GM23248 (cell line): ENCODE measurements at regions not wholly inside any gene's neighbourhood (a gene's known extent, or its start where the extent isn't known, plus 50 kb on each side); places are given as distances from the start of the nearest gene placed in this dataset.

ENCODE experiments used
- DNase-seq: peaks from one replicate; pipeline ENCODE4 v3.0.0-alpha.2; 2015
- H2AFZ ChIP-seq: fragments of 200-600 bp; sonication (generic); 2 replicates; pipeline ENCODE4 v1.6.1; 2016; ENCODE audit warnings: antibody characterized with exemption
- H3F3A ChIP-seq: fragments of 200-600 bp; sonication (generic); 2 replicates; pipeline ENCODE4 v1.6.1; 2016; ENCODE audit warnings: mild to moderate bottlenecking, antibody characterized with exemption, mixed run types; ENCODE audit not compliant: insufficient read depth
- H3K27ac ChIP-seq: fragments of 200-600 bp; sonication (generic); 2 replicates; pipeline ENCODE4 v1.5.1; 2016; ENCODE audit warnings: mild to moderate bottlenecking
- H3K27me3 ChIP-seq: fragments of 200-600 bp; sonication (generic); replicated peaks from 2 replicates; pipeline ENCODE4 v1.6.1; 2016; ENCODE audit warnings: mild to moderate bottlenecking; ENCODE audit not compliant: insufficient read depth
- H3K36me3 ChIP-seq: fragments of 200-600 bp; sonication (generic); 2 replicates; pipeline ENCODE4 v1.6.1; 2016; ENCODE audit warnings: low read depth, mild to moderate bottlenecking
- H3K4me1 ChIP-seq: fragments of 200-600 bp; sonication (generic); 2 replicates; pipeline ENCODE4 v1.6.1; 2016; ENCODE audit warnings: mild to moderate bottlenecking; ENCODE audit not compliant: insufficient read depth
- H3K4me2 ChIP-seq: fragments of 200-600 bp; sonication (generic); one replicate; pipeline ENCODE4 v1.6.1; 2016; ENCODE audit warnings: mild to moderate bottlenecking; ENCODE audit not compliant: unreplicated experiment
- H3K4me3 ChIP-seq: fragments of 200-600 bp; sonication (generic); 2 replicates; pipeline ENCODE4 v1.5.1; 2016; ENCODE audit warnings: mild to moderate bottlenecking
- H3K79me2 ChIP-seq: fragments of 200-600 bp; sonication (generic); 2 replicates; pipeline ENCODE4 v1.6.1; 2016; ENCODE audit warnings: mild to moderate bottlenecking; ENCODE audit not compliant: insufficient read depth
- H3K9ac ChIP-seq: fragments of 200-600 bp; sonication (generic); 2 replicates; pipeline ENCODE4 v1.6.1; 2016; ENCODE audit warnings: mild to moderate bottlenecking
- H3K9me2 ChIP-seq: fragments of 200-600 bp; sonication (generic); 2 replicates; pipeline ENCODE4 v1.6.1; 2016; ENCODE audit warnings: mixed run types, mild to moderate bottlenecking, moderate library complexity; ENCODE audit not compliant: insufficient read depth
- H3K9me3 ChIP-seq: fragments of 200-600 bp; sonication (generic); one replicate; pipeline ENCODE4 v1.6.1; 2017; ENCODE audit warnings: low read depth
- H4K20me1 ChIP-seq: fragments of 200-600 bp; sonication (generic); 2 replicates; pipeline ENCODE4 v1.6.0; 2016; ENCODE audit not compliant: insufficient read depth
- EZH2 ChIP-seq: fragments of 200-600 bp; sonication (generic); IDR thresholded peaks from 2 replicates; pipeline ENCODE4 v1.6.1; 2018; ENCODE audit warnings: antibody characterized with exemption, mild to moderate bottlenecking; ENCODE audit not compliant: insufficient read depth, poor library complexity, severe bottlenecking
- EZH2phosphoT487 ChIP-seq: fragments of 200-600 bp; sonication (generic); IDR thresholded peaks from 2 replicates; pipeline ENCODE4 v1.6.1; 2018; ENCODE audit warnings: antibody characterized with exemption, moderate library complexity, mild to moderate bottlenecking, low read depth; ENCODE audit not compliant: insufficient read depth
- WGBS, 2 experiments: methylation state at CpG; one replicate each; pipeline ENCODE4 v1.1.6; 2015 to 2017; ENCODE audit warnings: low lambda C conversion rate in 2 of 2, low coverage in 1 of 2; ENCODE audit errors: missing lambda C conversion rate in 2 of 2; 5-methylcytosine and 5-hydroxymethylcytosine counted together
- in situ Hi-C: fragments of 300-500 bp; cut with MboI; formaldehyde crosslinking; loops from 2 replicates; pipeline ENCODE4 v1.15.0; 2020

- Histone ChIP-seq H3K79me2 (no peaks in the 10 kb centered on the region), H3K4me2 (no peak overlapping the region), H3K9me2 (no peaks in the 10 kb centered on the region), H3K36me3 (no peaks in the 10 kb centered on the region), H3K27me3 (no peaks in the 10 kb centered on the region), H3K27ac (no peak overlapping the region), H3K9me3 (no peaks in the 10 kb centered on the region), H4K20me1 (no peaks in the 10 kb centered on the region), H3K4me1 (no peaks in the 10 kb centered on the region), H2AFZ (no peak overlapping the region), H3F3A (no peaks in the 10 kb centered on the region), H3K9ac (no peak overlapping the region), H3K4me3 (no peak overlapping the region)
- WGBS, 2 experiments, result 13 to 24% methylated on average over 18 to 20 of the region's 20 CpGs
- in situ Hi-C loops, result no loop called here
- peak; percentile 77 for DNase-seq
- TF ChIP-seq EZH2phosphoT487, result no peak
- TF ChIP-seq EZH2, result no peak
These were observed 194.1 kb downstream of the IGLL1 start for GRCh38 chr22:23385678-23386631.

- in situ Hi-C loops, result no loop called here
- no peaks in the 10 kb centered on the region for H3F3A ChIP-seq
These were observed 195.0 kb downstream of the IGLL1 start for GRCh38 chr22:23384923-23385677.

DNA sequence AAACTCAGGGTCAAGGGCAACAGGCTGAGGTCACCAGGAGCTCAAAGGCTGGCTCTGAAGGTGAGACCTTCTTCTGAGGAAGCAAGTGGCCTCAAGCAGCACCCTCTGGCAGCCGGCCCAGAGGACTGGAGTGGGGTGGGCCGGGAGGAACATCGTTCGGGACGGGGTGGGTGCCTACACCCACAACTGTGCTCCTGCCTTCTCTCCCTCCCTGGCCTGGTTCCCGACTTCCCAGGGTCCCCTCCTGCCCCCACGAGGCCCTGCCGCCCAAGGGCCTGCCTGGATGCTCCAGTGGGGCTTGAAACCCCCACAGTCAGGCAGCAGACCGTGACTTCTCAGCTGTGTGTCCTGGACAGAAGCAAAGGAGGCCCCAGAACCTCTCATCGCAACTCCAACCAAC, 195.7 kb downstream of the IGLL1 start:
- Histone ChIP-seq H3K27me3 (no peaks in the 10 kb centered on the region), H3K4me1 (no peaks in the 10 kb centered on the region), H3K36me3 (no peaks in the 10 kb centered on the region), H3F3A (no peaks in the 10 kb centered on the region), H3K9me3 (no peaks in the 10 kb centered on the region), H3K9ac (no peak overlapping the region), H2AFZ (no peak overlapping the region), H3K9me2 (no peaks in the 10 kb centered on the region), H3K79me2 (no peaks in the 10 kb centered on the region), H4K20me1 (no peaks in the 10 kb centered on the region), H3K27ac (no peak overlapping the region), H3K4me2 (no peak overlapping the region), H3K4me3 (no peak overlapping the region)
- no peak for DNase-seq
- 40 to 43% methylated on average over 9 to 10 of the region's 10 CpGs for WGBS, 2 experiments
- in situ Hi-C loops, result no loop called here
- TF ChIP-seq EZH2phosphoT487 (no peak), EZH2 (no peak)

More at GRCh38 chr22:23384923-23385677, 195.0 kb downstream of the IGLL1 start:
- no peaks in the 10 kb centered on the region for H3K36me3 ChIP-seq
- no peaks in the 10 kb centered on the region for H3K79me2 ChIP-seq
- no peaks in the 10 kb centered on the region for H4K20me1 ChIP-seq
- H3K9me2 ChIP-seq, result no peaks in the 10 kb centered on the region
- H2AFZ ChIP-seq, result no peak overlapping the region
- DNase-seq, result no peak
- TF ChIP-seq EZH2phosphoT487, result no peak
- TF ChIP-seq EZH2, result no peak
- H3K27me3 ChIP-seq, result no peaks in the 10 kb centered on the region
- no peak overlapping the region for H3K4me3 ChIP-seq
- WGBS, 2 experiments, result 48 to 49% methylated on average over 12 to 13 of the region's 14 CpGs
- no peak overlapping the region for H3K9ac ChIP-seq
- no peak overlapping the region for H3K27ac ChIP-seq
- no peaks in the 10 kb centered on the region for H3K9me3 ChIP-seq
- no peaks in the 10 kb centered on the region for H3K4me1 ChIP-seq
- no peak overlapping the region for H3K4me2 ChIP-seq

DNA sequence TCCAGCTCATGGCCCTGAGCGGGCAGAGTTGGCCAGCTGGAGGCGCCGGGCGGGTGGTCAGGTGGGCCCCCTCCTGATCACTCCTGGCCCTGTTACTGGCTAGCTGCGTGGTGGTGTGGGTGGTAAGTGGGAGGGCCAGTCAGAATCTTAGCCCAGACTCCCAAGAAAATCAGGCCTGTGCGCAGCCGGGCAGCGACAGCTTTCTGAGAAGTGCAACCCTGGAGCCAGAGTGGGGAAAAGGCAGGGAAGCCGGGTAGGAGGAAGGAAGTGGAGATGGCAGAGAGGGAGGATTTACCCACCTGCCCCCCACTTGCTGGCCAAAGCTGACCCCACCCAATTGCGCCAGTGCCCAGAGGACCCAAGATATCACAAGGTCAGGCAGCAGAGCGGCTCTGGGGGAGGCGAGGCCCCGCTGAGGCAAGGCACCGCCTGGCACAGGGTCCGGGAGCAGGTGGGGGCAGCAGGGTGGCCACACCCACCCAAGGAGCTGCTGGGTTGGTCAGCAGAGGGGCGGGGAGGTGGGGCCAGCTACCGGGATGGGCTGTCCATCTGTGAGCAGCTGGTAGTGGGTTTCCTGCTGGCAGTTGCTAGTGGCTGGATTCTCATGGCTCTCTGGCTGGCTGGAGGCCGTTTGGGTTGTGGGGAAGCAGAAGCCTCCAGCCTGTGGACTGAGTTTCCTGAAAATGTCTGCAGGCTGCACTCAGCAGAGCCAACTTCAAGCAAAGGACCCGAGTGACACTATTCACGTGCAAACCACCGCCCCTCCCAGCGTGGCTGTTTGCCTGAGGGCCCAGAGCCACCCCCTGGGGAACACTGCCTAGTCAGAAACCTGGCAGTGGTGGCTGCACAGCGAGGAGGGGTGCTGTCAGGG, 196.4 kb downstream of the IGLL1 start:
- in situ Hi-C loops, result no loop called here
- Histone ChIP-seq H3K9me2 (no peaks in the 10 kb centered on the region), H3K9me3 (no peaks in the 10 kb centered on the region), H3K9ac (no peak overlapping the region), H3K36me3 (no peaks in the 10 kb centered on the region), H3K79me2 (no peaks in the 10 kb centered on the region), H3K4me2 (no peak overlapping the region), H3K27ac (no peak overlapping the region), H3K4me3 (no peak overlapping the region), H3K27me3 (no peaks in the 10 kb centered on the region), H4K20me1 (no peaks in the 10 kb centered on the region), H2AFZ (no peak overlapping the region), H3F3A (no peaks in the 10 kb centered on the region), H3K4me1 (no peaks in the 10 kb centered on the region)
- 47 to 50% methylated on average over 13 to 22 of the region's 23 CpGs for WGBS, 2 experiments
- TF ChIP-seq EZH2, result no peak
- TF ChIP-seq EZH2phosphoT487, result no peak
- DNase-seq, result peak; percentile 13
